ENCODE measurements at regions not wholly inside any gene's neighbourhood (a gene's known extent, or its start where the extent isn't known, plus 50 kb on each side); places are given as distances from the start of the nearest gene placed in this dataset.

DNA sequence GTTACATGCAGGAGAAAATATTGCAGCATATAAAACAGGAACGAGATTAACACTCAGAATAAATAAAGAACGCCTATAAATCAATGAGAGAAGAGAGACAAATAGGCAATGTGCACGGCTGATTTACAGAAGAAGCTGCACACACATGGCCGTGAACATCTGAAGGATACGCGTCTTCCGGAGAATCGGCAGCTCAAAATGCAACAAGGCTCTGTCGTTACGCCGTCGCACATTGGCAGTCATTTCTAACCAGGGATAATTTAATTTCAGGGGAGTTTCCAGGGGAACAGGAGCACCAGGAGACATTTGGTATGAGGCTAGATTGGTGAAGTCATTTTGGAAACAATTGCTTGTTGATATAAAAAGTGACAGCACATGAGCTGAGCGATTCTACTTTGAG is 745.2 kb downstream of the BRD1 start:
- H3K4me3 ChIP-seq (ENCODE audit: low read depth, low read length), result no peak overlapping the region

- H3K4me3 ChIP-seq (ENCODE audit: low read depth, low read length), result no peak overlapping the region
Observed at GRCh38 chr22:49081926-49082325, 745.7 kb downstream of the BRD1 start.

GRCh38 chr22:49081261-49081666 is 746.4 kb downstream of the BRD1 start:
- no peak overlapping the region for H3K4me3 ChIP-seq (ENCODE audit: low read depth, low read length)

DNA sequence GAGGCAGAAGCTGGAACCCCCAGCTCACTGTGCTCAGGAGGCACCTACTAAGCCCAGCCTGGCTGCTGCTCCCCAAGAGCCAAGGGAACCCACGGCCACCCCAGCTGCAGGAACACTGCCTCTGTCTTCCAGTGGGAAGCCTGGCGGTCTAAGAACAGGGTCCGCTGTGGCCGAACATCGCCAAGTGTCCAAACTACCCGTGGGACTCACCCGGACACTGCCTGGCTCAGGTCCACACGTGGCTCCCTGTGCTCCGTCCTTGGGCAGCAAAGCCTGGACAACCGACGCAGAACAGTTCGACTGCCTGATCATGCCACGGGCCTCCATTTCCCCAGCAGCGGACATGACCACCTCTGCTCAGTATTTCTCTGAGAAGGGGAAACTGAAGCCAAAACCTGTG is 747.0 kb downstream of the BRD1 start:
- no peak overlapping the region for H3K4me3 ChIP-seq (ENCODE audit: low read depth, low read length)

DNA sequence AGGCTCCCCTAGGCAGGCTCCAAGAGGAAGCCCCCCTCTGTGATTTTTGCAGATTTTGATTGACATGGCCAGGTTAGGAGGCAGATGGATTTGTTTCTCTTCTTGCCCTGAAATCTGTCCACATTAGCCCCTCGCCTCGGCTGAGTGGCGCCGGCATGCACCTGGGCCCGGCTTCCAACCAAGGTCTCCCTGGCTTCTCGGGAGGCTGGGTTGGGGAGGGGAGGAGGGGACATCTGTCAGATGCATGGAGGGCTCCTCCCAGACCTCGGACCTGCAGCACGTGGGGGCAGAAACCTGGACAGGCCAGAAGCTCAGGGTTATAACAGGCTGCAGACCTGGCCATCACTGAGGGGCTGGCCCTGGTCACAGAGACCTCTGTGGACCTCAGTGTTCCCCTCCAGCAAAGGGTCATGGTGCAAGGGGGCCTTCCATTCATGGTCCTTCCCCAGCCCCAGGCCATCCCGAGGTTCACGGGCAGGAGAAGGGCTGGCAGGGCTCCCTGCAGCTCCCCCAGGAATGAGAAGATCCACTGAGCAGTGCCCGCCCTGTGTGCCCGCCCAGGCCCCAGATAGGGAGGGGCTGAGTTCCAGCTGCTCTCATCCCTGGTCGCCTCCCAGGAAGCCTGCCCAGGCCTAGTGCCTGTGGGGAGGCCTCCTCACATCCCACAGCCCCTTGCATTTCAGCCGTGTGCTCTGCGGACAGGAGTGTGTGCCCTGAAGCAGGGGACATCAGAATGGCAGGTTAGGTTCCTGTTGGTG is 747.8 kb downstream of the BRD1 start:
- no peak overlapping the region for H3K4me3 ChIP-seq (ENCODE audit: low read depth, low read length)

- no peak overlapping the region for H3K4me3 ChIP-seq (ENCODE audit: low read depth, low read length)
Observed at GRCh38 chr22:49079027-49079725, 748.5 kb downstream of the BRD1 start.

DNA sequence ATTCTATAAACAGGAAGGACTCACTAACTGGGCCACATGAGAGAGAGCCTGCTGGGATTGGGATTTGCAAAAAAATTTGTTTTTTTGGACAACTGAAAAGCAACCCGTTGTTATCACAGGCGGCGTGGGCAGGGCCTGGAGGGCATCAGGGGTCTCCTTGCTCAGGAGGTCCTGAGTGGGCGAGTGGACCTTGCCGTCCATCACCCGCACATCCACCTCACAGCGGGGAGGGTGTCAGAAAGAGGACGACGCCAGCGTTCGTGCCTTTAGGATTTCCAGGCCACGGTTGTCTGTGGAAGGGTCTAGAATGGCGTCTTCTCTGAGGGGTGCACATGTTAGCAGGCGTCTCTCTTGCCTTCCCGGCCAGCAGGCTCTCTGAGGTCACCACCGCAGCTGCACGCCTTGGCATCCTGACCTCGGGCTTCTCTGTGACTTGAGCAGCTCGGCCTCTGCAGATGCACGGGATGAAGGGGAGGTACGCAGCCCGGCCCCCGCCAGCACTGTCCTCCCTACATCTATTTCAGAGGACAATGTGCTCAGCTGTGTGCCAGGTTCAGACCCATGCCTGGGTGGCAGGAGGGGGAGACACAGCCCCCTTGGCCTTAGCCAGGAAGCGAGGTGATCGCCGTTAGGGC is 749.5 kb downstream of the BRD1 start:
- no peak overlapping the region for H3K4me3 ChIP-seq (ENCODE audit: low read depth, low read length)

GRCh38 chr22:49077586-49077985 is 750.1 kb downstream of the BRD1 start:
- H3K4me3 ChIP-seq (ENCODE audit: low read depth, low read length), result no peak overlapping the region

DNA sequence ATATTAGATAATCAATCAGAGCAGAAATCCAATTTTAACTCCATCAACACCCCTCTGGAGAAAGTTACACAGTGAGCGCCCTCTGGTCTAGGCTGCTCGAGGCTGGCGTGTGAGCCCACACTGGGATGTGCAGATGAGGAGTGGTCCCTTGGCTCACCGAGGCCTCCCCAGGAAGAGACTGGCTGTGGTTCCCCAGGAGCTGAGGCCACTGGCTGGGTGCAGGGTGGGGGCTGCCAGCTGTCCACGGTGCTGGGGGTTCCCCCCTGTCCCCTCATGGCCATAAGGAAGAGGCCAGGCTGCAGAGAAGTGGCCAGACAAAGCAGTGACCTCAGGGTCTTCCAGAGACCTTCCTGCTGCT is 750.7 kb downstream of the BRD1 start:
- H3K4me3 ChIP-seq (ENCODE audit: low read depth, low read length), result no peak overlapping the region

- no peak overlapping the region for H3K4me3 ChIP-seq (ENCODE audit: low read depth, low read length)
Observed at GRCh38 chr22:49076300-49077035, 751.2 kb downstream of the BRD1 start.

- no peak overlapping the region for H3K4me3 ChIP-seq (ENCODE audit: low read depth, low read length)
Observed at GRCh38 chr22:49075150-49075549, 752.5 kb downstream of the BRD1 start.

GRCh38 chr22:49073873-49074417 is 753.7 kb downstream of the BRD1 start:
- H3K4me3 ChIP-seq (ENCODE audit: low read depth, low read length), result no peak overlapping the region

DNA sequence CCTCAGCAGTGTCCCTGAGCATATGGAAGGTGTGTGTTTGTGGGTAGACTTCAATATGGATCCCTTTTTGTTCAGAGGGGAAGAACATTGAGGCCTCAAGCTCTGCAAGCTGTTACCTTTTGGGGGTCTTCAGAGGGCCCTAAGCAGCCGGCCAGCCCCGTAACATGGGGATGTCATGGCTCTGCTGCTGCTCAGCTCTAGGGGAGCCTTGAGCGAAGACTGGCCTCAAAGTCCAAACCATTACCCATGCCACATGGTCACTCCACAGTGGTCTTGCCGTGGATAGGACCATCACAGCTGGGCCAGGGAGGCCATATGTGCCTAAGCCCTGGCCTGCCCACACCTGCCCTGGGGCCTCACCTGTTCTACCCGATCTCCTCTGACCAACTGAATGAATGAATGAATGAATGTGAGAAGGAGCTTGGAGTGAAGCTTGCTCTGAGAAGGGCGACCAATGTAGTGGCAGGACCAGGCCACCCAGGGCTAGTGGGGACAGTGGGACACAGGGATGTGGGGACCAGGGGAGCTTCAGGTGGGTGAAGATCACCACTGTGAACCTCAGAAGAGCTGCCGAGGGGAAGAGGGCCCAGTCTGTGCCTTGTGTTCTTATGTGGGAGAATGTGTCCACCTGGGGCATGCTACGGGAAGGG is 754.6 kb downstream of the BRD1 start:
- H3K4me3 ChIP-seq (ENCODE audit: low read depth, low read length), result no peak overlapping the region

GRCh38 chr22:49070501-49070900 is 757.2 kb downstream of the BRD1 start:
- no peak overlapping the region for H3K4me3 ChIP-seq (ENCODE audit: low read depth, low read length)

- no peak overlapping the region for H3K4me3 ChIP-seq (ENCODE audit: low read depth, low read length)
Observed at GRCh38 chr22:49068861-49069500, 758.7 kb downstream of the BRD1 start.

DNA sequence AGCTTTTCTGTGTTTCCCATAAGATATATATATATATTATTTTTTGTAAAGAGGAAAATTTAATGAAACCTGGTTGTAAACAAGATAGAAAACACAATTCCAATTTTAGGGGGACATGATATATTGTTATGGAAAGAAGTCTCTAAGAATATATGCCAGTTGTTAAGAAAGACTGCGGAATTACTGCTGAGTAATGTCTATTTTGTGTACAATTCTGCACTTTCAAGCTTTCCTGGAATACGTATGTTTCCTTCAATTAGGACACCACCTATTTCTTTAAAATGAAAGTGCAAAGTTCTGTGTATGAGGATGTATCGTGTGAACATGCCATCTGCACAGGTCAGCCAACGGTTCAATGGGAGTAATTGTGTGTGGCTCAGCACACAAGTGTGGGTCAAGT is 760.2 kb downstream of the BRD1 start:
- no peak overlapping the region for H3K4me3 ChIP-seq (ENCODE audit: low read depth, low read length)

- no peak overlapping the region for H3K4me3 ChIP-seq (ENCODE audit: low read depth, low read length)
Observed at GRCh38 chr22:49066619-49067018, 761.1 kb downstream of the BRD1 start.

DNA sequence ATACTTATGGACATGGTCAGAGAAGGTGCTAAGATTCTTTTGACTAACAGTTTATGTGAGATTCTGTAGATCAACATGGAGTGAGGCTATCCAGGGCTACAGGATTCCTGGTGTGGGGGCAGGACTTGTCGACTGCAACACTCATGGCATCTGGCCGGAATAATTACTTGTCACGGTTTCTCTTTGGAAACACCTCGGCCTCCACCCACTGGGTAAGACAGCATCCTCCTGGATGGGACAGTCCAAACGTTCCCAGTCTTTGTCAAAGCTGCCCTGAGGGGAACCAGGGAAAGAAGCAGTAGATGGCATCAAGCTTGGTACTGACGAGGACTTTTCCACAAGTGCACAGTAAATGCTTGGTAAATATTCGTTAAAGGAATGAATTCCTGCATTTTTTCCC is 762.8 kb downstream of the BRD1 start:
- H3K4me3 ChIP-seq (ENCODE audit: low read depth, low read length), result no peak overlapping the region

DNA sequence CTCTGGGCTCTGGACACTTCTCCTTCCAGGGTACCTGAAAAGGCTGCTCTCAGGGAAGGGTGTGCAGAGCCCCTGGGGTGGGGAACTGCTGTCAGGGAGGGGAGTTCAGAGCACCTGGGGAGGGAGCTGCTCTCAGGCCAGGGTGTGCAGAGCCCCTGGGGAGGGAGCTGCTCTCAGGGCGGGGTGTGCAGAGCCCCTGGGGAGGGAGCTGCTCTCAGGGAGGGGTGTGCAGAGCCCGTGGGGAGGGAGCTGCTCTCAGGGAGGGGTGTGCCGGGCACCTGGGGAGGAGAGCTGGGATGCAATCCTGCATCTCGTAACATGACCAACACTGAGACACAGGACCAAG is 764.2 kb downstream of the BRD1 start:
- H3K4me3 ChIP-seq (ENCODE audit: low read depth, low read length), result no peak overlapping the region

DNA sequence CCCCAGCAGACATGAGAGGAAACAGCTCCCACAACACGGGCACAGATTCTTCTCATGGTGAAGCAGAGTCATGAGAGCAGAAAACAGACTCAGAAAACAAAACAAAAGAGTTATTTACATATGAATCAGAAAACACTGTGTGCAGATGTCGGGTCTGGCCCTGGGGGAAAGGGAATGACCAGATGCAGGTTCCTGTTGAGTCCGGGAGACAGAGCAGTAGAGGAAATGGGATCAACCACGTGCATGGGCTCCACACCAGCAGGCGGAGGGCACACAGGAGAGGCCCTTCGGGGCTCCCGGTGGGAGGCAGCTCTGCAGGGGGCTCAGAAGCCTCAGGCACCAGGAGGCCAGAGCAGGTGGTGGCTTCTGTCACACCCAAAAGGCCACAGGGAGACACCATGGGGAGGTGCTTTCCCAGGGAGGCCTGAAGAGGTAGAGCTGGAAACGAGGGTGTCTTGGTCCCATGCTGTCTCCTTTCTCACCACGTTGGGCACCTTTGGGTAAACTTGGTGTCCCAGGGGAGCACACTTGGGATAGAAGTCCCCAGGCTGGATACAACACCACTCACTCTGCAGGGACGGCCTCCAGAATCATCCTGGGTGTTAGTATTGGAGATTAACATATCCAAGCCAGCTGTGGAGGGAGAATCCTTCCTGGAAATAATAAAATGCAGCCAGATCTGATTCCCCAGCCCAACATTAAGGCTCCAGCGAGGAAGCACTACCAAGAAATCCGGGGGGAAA is 764.7 kb downstream of the BRD1 start:
- H3K4me3 ChIP-seq (ENCODE audit: low read depth, low read length), result no peak overlapping the region
